Heart right ventricle (tissue), 16 donors: ENCODE measurements at regions not wholly inside any gene's neighbourhood (a gene's known extent, or its start where the extent isn't known, plus 50 kb on each side); places are given as distances from the start of the nearest gene placed in this dataset.

Experiments used
- ATAC-seq, 8 donors: fragments of 200-7000 bp; cut with Tn5 transposase; one replicate each; pipeline ENCODE4 v1.9.1; 2020; ENCODE audit warnings: mild to moderate bottlenecking in 8 of 8, moderate library complexity in 8 of 8, moderate number of reproducible peaks in 1 of 8
- DNase-seq, 2 donors: peaks; one replicate each; pipeline ENCODE4 v3.0.0-alpha.2; 2020
- H3K27ac ChIP-seq, 10 donors: fragments of 200-600 bp; sonication (generic) in 2 of 10; one replicate each; pipeline versions ENCODE4 v1.5.0 to v1.8.0; 2020 to 2022; ENCODE audit warnings: mild to moderate bottlenecking in 3 of 10
- H3K27me3 ChIP-seq, 7 donors: fragments of 200-600 bp; one replicate each; pipeline ENCODE4 v1.8.0; 2021 to 2022; ENCODE audit warnings: mild to moderate bottlenecking in 2 of 7
- H3K36me3 ChIP-seq, 9 donors: fragments of 200-600 bp; sonication (generic) in 1 of 9; one replicate each; pipeline versions ENCODE4 v1.5.0 to v1.8.0; 2020 to 2022; ENCODE audit warnings: mild to moderate bottlenecking in 2 of 9
- H3K4me1 ChIP-seq, 9 donors: fragments of 200-600 bp; sonication (generic) in 1 of 9; one replicate each; pipeline versions ENCODE4 v1.5.0 to v1.8.0; 2020 to 2022; ENCODE audit warnings: mild to moderate bottlenecking in 4 of 9
- H3K4me3 ChIP-seq, 10 donors: fragments of 200-600 bp; sonication (generic) in 2 of 10; one replicate each; pipeline versions ENCODE4 v1.5.0 to v1.8.0; 2020 to 2022; ENCODE audit warnings: mild to moderate bottlenecking in 7 of 10, moderate library complexity in 2 of 10
- H3K9me3 ChIP-seq, 11 donors: fragments of 200-600 bp in 10 of 11; sonication (generic) in 2 of 11; one replicate each; pipeline versions ENCODE4 v1.5.0 to v1.8.0; 2013 to 2022; ENCODE audit warnings: mild to moderate bottlenecking in 2 of 11, control low read depth in 1 of 11, moderate library complexity in 1 of 11
- CTCF ChIP-seq, 9 donors: fragments of 200-600 bp; sonication (generic) in 2 of 9; IDR thresholded peaks; one replicate each; pipeline versions ENCODE4 v1.5.0 to v1.8.0; 2021 to 2022; ENCODE audit warnings: antibody characterized with exemption in 9 of 9, mild to moderate bottlenecking in 5 of 9, moderate library complexity in 1 of 9
- WGBS, 2 donors: extraction: QIAGEN DNeasy Blood & Tissue Kit; methylation state at CpG; one replicate each; pipeline ENCODE4 v1.1.7; 2013; ENCODE audit warnings: inconsistent platforms in 1 of 2; 5-methylcytosine and 5-hydroxymethylcytosine counted together
- intact Hi-C, 10 donors: fragments of 100-400 bp; cut with DNase I; formaldehyde crosslinking; loops; one replicate each; pipeline versions ENCODE4 v1.11.1 to v1.14.2; 2022
- donor health status: Arrhythmogenic right ventricular cardiomyopathy.
- donor health status: ischemic (EF 13 %, LVEDD 7.1; RV severe dilation, severe dysfunction).
- donor health status: healthy with polysubstance abuse.
- donor health status: DM: no; HTN: yes; CAD: no.
- donor health status: DM: no; HTN: no; CAD: no.
- donor health status: ischemic (EF 25% LVEDD 6.9; RV normal size, moderate dysfunction).
- donor health status: ischemic (EF 25% LVEDD 5.7; RV mildly dilated, moderate dysfunction).
- donor health status: healthy.
- donor health status: DM: yes; HTN: yes; CAD: no.
- donor health status: Ischemic cardiomyopathy.
- donor health status: ischemic (EF 35%, LVEDD 5.7; RV mildly dilated, moderate dysfunction).
- donor health status: nonischemic (EF 11% LVEDD 7.7; RV severe dilation, severe dysfunction).
- donor health status: DM: yes; HTN: yes; CAD: no.
- donor health status: PGD.
- donor health status: ischemic (EF 29% LVEDD 5.4; RV normal size, mild dysfunction).
- donor health status: nonischemic (EF 23%, LVEDD 6.1; RV moderate dilation, normal function).

GRCh38 chr21:14773777-14774345 lies 227.7 kb upstream of the SAMSN1 start:
- Histone ChIP-seq H3K27ac (no peak overlapping the region), H3K9me3 (peaks cover 0 to 4% (median 0%) of the 10 kb centered on the region in 11 donors), H3K27me3 (no peaks in the 10 kb centered on the region), H3K36me3 (no peaks in the 10 kb centered on the region), H3K4me1 (no peaks in the 10 kb centered on the region), H3K4me3 (no peak overlapping the region)
- 33% methylated on average over 5 of the region's 5 CpGs for WGBS, 2 donors
- DNase-seq (peak; percentile 11 to 21), ATAC-seq (peak in 1 of 8 donors; percentile 42)
- peak in 8 of 9 donors; percentile 20 to 75 (median 41) for TF ChIP-seq CTCF (IDR thresholded peaks at IDR 0.05)
- intact Hi-C loops = no loop called here

- TF ChIP-seq CTCF (IDR thresholded peaks at IDR 0.05) = no peak
These were observed 225.5 kb upstream of the SAMSN1 start for GRCh38 chr21:14771593-14771992.

GRCh38 chr21:14768042-14768441 lies 221.9 kb upstream of the SAMSN1 start:
- peaks cover 0 to 7% (median 0%) of the 10 kb centered on the region in 9 donors for H3K4me1 ChIP-seq
- no peaks in the 10 kb centered on the region for H3K36me3 ChIP-seq
- H3K9me3 ChIP-seq = no peaks in the 10 kb centered on the region
- no peak for DNase-seq
- H3K4me3 ChIP-seq = no peak overlapping the region
- no peak for TF ChIP-seq CTCF (IDR thresholded peaks at IDR 0.05)
- intact Hi-C loops = no loop called here
- no peaks in the 10 kb centered on the region for H3K27me3 ChIP-seq
- no peak for ATAC-seq
- 87 to 90% methylated on average over 2 of the region's 2 CpGs for WGBS, 2 donors
- no peak overlapping the region for H3K27ac ChIP-seq

More at GRCh38 chr21:14771593-14771992, 225.5 kb upstream of the SAMSN1 start:
- H3K9me3 ChIP-seq = no peaks in the 10 kb centered on the region
- 49 to 57% methylated on average over 2 of the region's 2 CpGs for WGBS, 2 donors
- no peak overlapping the region for H3K4me3 ChIP-seq
- no peak overlapping the region for H3K27ac ChIP-seq
- no peak for DNase-seq
- no peaks in the 10 kb centered on the region for H3K27me3 ChIP-seq
- H3K4me1 ChIP-seq = no peaks in the 10 kb centered on the region
- intact Hi-C loops = no loop called here
- no peaks in the 10 kb centered on the region for H3K36me3 ChIP-seq
- no peak for ATAC-seq

- H3K27me3 ChIP-seq = no peaks in the 10 kb centered on the region
- H3K27ac ChIP-seq = no peak overlapping the region
- no peaks in the 10 kb centered on the region for H3K9me3 ChIP-seq
- WGBS, 2 donors = 77 to 80% methylated on average over 3 of the region's 3 CpGs
- ATAC-seq = no peak
- DNase-seq = no peak
- no peak for TF ChIP-seq CTCF (IDR thresholded peaks at IDR 0.05)
- no peaks in the 10 kb centered on the region for H3K36me3 ChIP-seq
- intact Hi-C loops = no loop called here
- H3K4me3 ChIP-seq = no peak overlapping the region
- H3K4me1 ChIP-seq = peaks cover 0 to 13% (median 0%) of the 10 kb centered on the region in 9 donors
These were observed 221.2 kb upstream of the SAMSN1 start for GRCh38 chr21:14767192-14767852.
